ENCODE measurements at regions not wholly inside any gene's neighbourhood (a gene's known extent, or its start where the extent isn't known, plus 50 kb on each side); places are given as distances from the start of the nearest gene placed in this dataset.

DNA sequence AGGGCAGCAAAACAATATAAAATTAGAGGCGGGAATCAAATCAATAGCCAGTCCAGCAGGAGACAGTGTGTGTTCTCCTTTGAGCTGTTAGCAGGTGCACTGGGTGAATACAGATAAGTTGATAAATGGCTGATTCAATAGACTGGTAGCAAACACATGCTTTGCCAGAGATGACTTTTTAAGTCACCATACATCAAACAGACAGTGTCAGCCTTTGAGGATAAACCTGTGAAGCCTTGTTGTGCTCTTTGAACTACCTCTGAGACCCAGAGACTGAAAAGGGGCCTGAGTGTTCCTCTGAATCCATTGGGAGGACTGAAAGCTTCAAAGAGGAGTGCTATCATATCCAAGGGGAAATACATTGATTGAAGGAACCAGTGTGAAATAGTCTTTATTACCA is 301.9 kb downstream of the RASEF start:
- TF ChIP-seq, protein P1, sequence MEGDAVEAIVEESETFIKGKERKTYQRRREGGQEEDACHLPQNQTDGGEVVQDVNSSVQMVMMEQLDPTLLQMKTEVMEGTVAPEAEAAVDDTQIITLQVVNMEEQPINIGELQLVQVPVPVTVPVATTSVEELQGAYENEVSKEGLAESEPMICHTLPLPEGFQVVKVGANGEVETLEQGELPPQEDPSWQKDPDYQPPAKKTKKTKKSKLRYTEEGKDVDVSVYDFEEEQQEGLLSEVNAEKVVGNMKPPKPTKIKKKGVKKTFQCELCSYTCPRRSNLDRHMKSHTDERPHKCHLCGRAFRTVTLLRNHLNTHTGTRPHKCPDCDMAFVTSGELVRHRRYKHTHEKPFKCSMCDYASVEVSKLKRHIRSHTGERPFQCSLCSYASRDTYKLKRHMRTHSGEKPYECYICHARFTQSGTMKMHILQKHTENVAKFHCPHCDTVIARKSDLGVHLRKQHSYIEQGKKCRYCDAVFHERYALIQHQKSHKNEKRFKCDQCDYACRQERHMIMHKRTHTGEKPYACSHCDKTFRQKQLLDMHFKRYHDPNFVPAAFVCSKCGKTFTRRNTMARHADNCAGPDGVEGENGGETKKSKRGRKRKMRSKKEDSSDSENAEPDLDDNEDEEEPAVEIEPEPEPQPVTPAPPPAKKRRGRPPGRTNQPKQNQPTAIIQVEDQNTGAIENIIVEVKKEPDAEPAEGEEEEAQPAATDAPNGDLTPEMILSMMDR (IDR thresholded peaks at IDR 0.05), result no peak
- TF ChIP-seq POLR2AphosphoS5 (IDR thresholded peaks at IDR 0.05) (no peak), POLR2A (IDR thresholded peaks at IDR 0.05) (no peak)

All from transverse colon (tissue), 4 donors.